ENCODE measurements at regions not wholly inside any gene's neighbourhood (a gene's known extent, or its start where the extent isn't known, plus 50 kb on each side); places are given as distances from the start of the nearest gene placed in this dataset.
"Not testable (repeated sequence)": the region's sequence is repeated elsewhere in the genome, so short reads cannot be mapped to it uniquely, and the experiment has no call there.

DNA sequence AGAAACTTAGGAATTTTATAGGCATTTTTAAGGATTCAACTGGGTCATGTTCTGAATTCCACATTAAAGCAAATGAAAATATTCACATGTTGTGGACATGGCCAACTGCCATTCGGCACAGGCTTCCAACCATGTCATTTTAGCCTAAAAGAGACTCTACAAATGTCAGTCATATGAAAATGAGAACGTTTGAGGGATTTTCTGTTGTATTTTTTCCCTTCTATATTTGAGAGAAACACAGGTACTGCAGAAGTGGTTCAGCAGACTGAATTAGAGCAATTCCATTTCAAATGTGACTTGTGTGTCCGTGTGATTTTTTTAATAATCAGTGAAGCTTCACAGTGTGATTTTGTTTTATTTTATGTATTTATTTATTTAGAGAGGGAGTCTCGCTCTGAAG, 124.3 kb downstream of the TP53TG3F start:
- DNase-seq (ENCODE audit: low spot score); intact Hi-C loops (cut with DNase I): not testable (repeated sequence)

DNA sequence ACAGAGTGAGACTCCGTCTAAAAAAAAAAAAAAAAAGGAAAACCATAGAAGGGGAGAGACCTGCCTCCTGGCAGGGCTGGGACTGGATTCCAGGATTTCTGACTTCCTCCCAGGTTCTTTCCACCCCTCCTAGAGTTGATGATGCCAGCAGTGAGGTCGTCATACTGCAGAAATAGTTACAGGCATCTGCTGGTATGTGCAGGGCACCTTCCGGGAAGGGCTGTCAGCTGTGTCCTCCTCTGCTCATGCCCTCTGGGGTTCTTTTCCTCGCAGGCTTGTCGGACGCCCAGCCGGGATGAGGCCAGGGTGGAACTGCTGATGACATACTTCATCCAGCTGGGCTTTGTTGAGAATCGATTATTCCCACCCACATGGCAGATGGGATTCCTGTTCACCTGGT, 129.2 kb downstream of the TP53TG3F start:
- intact Hi-C loops (cut with DNase I); DNase-seq (ENCODE audit: low spot score): not testable (repeated sequence)

DNA sequence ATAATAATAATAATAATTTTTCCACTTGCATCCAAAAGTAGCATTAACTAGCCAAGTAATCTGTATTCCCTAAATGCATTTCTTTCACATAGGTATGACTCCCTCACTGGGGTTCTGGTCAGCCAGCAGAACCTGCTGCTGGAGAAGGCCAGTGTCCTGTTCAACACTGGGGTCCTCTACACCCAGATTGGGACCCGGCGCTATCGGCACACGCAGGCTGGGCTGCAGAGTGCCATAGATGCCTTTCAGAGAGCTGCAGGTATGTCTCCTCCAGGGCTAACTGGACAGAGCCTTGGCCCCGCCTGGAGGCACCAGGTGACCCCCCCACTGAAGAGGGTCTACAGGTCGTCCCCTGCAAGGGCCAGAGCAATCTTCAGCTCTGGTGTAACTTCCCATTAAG, 133.9 kb downstream of the TP53TG3F start:
- intact Hi-C loops (cut with DNase I); DNase-seq (ENCODE audit: low spot score): not testable (repeated sequence)

DNA sequence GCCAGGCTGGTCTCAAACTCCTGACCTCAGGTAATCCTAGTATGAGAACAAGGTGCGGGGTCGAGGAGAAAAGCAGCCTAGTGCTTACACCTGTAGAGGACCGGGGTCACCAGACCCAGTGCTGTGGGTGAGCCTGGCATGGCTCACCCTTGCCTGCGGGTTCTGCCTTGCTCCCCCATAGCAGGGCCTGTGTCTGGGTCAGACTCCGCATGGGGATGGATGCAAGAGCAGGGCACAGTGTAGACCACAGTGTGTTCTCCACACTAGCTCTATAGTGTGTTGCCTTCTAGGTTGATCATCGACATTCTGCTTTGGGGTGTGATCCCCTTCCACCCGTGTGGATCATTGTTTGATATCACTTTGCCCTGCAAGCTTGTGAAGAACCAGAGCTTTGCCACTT, 135.7 kb downstream of the TP53TG3F start:
- DNase-seq (ENCODE audit: low spot score); intact Hi-C loops (cut with DNase I): not testable (repeated sequence)

DNA sequence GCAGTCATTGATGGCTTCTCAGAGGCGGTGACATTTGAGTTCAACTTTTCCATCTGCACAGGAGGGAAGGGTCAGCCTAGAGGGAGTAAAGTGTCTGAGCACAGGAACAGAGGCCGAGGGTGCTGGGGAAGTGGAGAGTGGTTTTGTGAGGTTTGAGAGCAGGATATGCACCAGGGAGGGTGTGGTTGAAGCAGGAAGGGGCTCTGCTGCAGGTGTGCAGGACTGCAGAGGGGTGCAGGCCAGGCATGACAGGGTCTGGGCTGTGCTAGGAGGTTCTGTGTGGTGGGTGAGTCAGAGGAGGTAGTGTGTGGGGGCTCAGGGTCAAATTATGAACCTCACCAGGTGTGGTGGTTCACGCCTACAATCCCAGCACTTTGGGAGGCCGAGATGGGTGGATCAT, 141.6 kb downstream of the TP53TG3F start:
- intact Hi-C loops (cut with DNase I); DNase-seq (ENCODE audit: low spot score): not testable (repeated sequence)

DNA sequence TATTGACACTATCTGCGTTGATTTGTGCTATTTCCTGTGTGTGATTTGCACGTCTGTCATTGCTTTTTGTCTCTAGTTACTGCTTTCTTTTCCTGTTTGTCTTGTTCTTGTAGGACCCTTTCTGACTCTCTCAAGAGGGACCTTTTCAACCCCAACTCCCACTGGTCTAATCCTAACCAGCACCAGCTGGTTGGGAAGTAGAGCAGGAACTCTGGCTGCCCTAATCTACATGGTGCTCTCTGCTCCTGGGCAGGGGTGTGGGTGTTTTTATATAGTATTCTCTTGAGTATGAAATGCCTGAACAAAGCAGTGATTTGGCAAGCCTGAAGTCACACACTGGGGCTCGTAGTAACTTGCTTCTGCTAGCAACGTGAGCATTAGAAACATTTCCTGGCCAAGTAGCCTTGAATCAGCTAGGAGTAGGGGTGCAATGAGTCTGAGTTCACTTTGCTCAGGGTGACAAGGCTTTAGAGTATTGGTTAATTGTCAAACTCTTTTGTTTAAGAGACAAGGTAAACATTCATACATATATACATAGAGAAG, 164.2 kb downstream of the TP53TG3F start:
- intact Hi-C loops (cut with DNase I); DNase-seq (ENCODE audit: low spot score): not testable (repeated sequence)

DNA sequence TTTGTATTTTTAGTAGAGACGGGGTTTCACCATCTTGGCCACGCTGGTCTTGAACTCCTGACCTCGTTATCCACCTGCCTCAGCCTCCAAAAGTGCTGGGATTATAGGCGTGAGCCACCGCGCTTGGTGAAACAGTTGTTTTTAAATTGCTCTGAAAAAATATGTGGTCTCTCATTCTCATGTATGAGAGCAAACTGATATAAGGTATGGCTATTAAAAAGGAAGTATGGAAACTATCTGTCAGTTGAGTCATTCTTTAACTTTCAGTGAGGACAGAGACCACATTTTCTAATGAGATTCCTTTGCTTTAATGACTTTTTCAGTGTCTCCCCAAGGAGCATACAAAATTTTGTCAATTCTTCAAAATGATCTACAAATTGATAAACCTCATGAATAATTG, 169.5 kb downstream of the TP53TG3F start:
- intact Hi-C loops (cut with DNase I); DNase-seq (ENCODE audit: low spot score): not testable (repeated sequence)

DNA sequence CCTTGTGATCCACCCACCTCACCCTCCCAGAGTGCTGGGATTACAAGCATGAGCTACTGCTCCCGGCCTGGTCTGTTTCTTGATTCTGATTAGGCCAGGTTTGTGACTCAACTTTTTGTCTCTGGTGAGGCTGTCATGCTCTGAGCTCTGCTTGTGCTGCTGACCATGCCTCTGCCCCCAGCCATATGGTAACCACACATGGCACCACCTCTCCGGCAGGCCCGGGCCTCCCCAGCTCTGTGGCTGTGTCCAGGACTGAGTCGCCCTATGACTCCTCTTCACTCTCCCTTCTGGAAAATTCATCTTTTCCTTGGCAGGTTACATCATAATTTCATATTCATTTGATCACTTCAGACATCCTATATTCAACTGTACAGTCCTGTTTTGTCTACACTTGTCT, 172.3 kb downstream of the TP53TG3F start:
- intact Hi-C loops (cut with DNase I); DNase-seq (ENCODE audit: low spot score): not testable (repeated sequence)

DNA sequence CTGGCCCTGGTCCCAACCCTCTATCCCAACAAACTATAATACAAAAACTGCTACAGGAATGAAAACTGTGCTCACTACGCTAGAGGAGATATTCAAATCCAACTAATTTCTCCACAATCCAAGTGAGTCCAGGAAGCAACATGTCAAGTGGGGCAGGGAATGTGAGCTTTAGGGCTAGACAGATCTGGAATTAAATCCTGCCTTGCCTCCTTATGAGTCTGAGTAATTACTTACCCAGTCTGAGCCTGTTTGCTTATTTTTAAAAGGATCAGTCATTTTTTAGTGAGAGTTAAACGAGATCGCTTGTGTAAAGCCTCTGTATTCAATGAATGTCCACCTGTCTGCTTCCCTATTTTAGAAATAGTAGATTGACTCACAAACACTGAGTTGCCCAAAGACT, 174.6 kb downstream of the TP53TG3F start:
- DNase-seq (ENCODE audit: low spot score); intact Hi-C loops (cut with DNase I): not testable (repeated sequence)

DNA sequence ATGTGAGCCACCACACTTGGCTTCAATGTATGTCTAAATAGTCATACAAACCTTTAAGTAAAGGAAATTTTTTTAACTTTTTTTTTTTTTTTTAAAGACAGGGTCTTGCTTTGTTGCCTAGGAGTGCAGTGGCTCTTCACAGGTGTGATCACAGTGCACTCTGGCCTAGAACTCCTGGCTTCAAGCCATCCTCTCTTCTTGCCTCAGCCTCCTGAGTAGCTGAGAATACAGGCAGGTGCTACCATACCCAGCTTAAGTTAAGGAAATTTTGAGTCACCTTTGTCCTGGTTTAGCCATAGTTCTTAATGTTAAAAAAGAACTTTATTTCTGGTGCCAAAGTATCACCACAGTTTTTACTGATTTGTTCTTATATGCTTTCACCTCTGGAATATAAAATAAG, 177.3 kb downstream of the TP53TG3F start:
- DNase-seq (ENCODE audit: low spot score); intact Hi-C loops (cut with DNase I): not testable (repeated sequence)

DNA sequence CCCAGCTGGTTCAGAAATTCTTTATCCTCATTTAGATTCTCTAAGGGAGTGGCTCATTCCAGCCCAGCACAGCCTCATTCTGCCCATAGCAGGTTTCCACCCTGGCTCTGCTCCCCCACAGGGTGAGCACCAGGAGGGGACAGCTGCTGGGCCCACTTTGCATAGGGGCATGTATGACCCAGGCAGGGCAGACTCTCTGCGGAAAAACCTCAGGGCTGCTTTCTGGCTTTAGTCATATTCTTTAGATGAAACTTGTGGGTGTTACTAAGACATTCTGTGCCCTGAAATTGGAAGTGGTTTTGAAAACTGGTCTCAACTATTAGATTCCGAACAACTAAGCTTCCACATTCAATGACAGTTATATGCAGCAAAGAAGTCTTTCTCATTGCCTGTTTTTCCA, 183.9 kb downstream of the TP53TG3F start:
- DNase-seq (ENCODE audit: low spot score); intact Hi-C loops (cut with DNase I): not testable (repeated sequence)

DNA sequence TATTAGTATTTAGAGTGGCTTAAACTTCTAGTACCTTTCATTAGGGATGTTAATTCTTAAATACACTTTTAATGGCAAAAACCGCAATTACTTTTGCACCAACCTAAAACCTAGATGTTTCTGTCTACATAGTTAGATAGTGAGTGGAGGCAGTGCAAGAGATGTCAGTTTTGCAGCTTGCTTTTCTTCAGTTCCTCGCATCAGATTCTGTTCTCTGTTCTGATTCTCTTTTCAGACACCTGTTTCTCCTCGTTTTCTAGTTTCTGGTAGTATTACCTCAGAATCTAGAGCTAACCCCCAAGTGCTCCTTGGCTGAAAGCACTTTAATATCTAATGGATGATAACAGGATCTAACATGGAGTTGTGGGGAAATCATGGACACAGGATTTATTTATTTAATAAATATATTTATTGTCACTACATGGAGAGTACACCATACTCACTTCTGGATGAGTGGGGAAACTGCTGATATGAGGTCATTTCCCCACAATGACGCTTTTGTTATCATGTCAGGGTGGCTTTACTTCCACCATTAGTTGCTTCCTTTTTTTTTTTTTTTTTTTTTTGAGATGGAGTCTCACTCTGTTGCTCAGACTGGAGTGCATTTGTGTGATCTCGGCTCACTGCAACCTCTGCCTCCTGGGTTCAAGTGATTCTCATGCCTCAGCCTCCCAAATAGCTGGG, 184.4 kb downstream of the TP53TG3F start:
- DNase-seq (ENCODE audit: low spot score); intact Hi-C loops (cut with DNase I): not testable (repeated sequence)

DNA sequence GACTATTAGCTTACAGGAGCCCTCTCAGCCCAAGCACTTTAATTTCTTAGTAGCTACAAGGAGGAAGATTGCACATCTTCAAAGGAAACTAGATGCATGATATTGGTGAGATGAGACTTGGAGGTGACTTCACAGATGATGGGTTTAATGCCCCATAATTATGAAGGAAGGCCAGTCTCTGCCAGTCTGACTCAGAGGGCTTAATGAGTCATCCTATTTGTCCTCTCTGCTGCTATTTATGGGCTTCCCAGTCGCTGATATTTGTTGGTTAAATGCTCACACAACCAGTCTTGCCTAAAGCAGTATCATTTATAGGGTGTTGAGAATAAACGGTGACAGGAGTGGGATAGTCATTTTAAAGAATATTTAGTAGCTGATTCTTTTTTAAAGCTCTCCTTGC, 187.0 kb downstream of the TP53TG3F start:
- intact Hi-C loops (cut with DNase I); DNase-seq (ENCODE audit: low spot score): not testable (repeated sequence)

DNA sequence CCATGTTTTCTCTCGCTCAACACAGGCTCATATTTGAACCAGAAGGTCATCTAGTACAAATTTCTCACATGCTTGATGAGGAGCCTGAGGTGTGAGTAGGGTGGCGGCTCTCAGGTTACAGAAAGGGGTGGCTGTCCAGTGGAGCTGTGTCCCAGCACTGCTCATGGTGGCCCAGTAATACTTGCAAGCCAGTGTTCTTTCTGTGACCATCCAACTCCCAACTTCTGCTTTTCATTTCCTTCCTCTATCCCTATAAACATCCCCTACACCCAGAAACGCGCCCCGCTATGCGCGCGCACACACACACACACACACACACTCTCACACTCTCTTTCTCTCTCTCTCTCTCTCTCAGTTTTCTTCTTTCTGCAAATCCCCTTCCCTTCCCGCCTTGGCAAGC, 196.3 kb downstream of the TP53TG3F start:
- DNase-seq (ENCODE audit: low spot score); intact Hi-C loops (cut with DNase I): not testable (repeated sequence)

DNA sequence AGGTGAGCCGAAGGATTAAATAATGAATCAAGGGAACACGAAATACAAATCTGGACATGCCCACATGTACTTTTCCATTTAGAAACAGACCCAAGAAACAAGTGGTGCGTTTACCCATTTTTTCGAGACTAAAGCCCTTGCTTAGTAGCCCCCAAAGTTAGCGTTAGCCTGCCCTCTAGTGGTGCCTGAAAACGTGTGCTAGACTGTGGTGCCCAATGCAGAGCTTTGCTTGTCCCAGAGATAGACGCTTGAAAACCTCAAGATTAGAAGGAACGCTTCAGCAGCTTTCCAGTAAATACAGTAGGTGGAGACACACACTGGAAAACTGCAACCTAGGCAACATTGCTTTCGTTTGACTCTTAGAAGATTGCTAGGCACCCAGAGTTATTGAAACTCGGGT, 197.0 kb downstream of the TP53TG3F start:
- intact Hi-C loops (cut with DNase I): not testable (repeated sequence)

DNA sequence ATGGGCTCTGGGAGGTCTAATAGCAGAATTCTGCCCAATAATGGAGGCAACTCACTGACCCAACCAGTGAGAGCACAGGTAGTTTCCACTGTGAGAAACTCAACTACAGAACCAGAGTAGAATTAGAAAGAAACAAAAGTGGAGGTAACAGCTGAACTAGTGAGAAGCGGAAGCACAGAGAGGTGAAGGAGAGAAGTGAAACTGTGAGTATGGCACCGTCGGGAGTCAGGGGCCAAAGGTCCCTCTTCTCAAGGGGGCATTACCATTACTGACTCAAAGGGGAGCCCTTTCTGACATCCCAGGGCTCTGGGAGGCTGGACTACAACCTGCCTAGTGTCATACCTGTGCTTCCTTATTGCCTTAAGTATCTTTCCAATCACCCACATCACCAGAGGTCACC, 198.3 kb downstream of the TP53TG3F start:
- DNase-seq (ENCODE audit: low spot score); intact Hi-C loops (cut with DNase I): not testable (repeated sequence)

More for the DNA sequence above, 197.0 kb downstream of the TP53TG3F start:
- not testable (repeated sequence) for DNase-seq (ENCODE audit: low spot score)

DNA sequence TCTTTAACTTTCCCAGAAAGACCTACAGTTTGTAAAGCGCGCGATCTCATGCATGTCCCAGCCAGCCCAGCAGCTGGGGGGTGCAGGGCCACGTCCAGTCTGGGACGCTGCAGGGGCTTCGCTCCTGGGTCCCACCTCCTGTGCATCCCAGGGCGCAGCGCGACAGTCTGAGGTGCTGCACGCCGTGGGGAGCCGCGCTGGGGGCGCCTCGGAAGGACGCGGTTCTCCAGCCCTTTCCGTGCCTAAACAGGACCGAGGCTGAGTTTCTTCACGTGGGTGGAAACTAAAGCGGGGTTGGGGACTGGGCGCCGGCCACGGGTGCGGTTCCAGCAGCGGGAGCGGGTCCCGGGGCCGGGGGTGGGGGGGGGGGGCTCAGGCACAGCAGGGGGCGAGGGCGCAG, 221.4 kb downstream of the TP53TG3F start:
- intact Hi-C loops (cut with DNase I); DNase-seq (ENCODE audit: low spot score): not testable (repeated sequence)

DNA sequence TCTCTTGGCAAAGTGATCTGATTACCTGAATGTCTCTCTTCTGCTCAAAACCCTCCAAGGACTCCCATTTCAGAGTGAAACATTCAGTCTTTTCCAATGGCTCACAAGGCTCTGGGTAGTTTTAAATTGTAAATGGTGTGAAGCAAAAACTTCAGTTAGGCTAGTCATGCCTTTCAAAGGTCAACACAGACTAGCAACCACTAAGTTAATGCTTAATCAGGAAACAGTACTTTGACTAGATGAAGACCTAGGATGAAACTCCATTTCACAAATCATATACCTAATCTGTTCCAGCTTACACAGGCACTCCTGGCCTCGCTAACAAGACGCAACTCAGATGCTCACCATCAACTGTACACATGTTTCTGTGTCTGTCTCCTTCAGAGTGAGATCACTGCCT, 240.9 kb downstream of the TP53TG3F start:
- intact Hi-C loops (cut with DNase I); DNase-seq (ENCODE audit: low spot score): not testable (repeated sequence)

DNA sequence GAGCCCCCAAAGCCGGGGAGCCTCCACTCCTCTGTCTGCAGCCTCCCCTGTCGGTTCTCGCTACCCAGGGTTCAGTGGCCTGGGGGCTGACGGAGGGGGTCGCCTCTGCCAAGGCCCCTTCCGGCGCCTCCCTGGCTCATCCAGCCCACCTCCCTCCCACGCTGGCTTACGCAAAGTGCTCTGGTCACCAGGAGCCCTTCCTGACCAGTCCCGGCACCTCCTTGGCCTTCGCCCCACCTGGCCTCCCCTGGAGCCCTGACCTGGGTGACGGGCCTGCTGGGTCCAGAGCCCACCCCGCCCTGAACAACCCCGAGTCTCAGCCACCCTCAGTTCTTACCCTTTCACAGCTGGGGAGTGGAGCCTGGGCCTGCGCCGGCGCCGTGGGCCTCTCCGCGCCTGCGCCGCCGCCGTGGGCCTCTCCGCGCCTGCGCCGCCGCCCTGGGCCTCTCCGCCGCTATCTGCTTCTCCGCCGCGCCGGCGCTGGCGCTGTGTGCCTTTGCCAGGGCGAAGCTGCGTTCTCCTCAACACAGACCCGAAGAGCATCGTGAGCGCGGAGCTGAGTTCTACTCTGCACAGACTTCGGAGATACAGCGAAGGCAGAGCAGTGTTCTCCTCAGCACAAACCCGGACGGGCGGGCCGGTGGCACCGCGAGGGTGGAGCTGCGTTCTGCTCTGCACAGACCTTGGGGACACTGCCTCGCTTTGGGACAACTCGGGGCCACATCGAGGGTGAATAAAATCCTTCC, 247.6 kb downstream of the TP53TG3F start:
- peak; percentile 44 for DNase-seq (ENCODE audit: low spot score)
- intact Hi-C loops (cut with DNase I): not testable (repeated sequence)

DNA sequence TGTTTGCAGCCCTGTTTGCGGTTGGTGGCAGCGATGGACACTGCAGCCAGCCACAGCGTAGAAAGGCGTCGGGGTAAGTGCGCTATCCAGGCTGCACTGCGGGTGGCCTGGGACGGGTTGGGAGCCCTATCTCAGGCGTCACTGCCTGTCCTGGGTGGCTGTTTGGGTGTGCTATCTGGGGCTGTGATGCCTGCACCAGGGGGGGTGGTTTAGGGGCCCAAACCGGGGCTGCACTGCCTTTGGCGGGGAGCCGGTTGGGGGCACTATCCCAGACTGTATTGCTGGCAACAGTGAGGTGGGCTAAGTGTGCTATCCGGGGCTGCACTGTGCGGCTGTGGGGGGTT, 248.2 kb downstream of the TP53TG3F start:
- DNase-seq (ENCODE audit: low spot score): peak; percentile 70
- intact Hi-C loops (cut with DNase I): not testable (repeated sequence)

Data from cardiac septum (tissue), 1 donor.